Small intestine (tissue), 7 donors: ENCODE measurements at regions not wholly inside any gene's neighbourhood (a gene's known extent, or its start where the extent isn't known, plus 50 kb on each side); places are given as distances from the start of the nearest gene placed in this dataset.
A peak's percentile ranks its signal among the peaks of the same experiment; 100 is the strongest.

Experiments
- DNase-seq, 2 donors: peaks; one replicate each; pipeline versions ENCODE4 v3.0.0 to v3.0.0-alpha.2; 2013
- FAIRE-seq: peaks from 2 replicates; lab custom pipeline; 2012; peaks lifted over from hg19 to GRCh38; lab: Jason Lieb, UNC
- H3K27ac ChIP-seq, 3 donors: one replicate each; pipeline ENCODE4 v1.5.1; 2013; ENCODE audit warnings: low read length in 2 of 3, mild to moderate bottlenecking in 2 of 3, control low read depth in 1 of 3, inconsistent platforms in 1 of 3, low read depth in 1 of 3, moderate library complexity in 1 of 3
- H3K27me3 ChIP-seq, 3 donors: one replicate each; pipeline ENCODE4 v1.6.1; 2013; ENCODE audit warnings: low read length in 3 of 3, inconsistent platforms in 1 of 3; ENCODE audit not compliant: control insufficient read depth in 3 of 3, insufficient read depth in 3 of 3
- H3K36me3 ChIP-seq, 3 donors: one replicate each; pipeline ENCODE4 v1.6.1; 2013; ENCODE audit warnings: low read length in 3 of 3, inconsistent platforms in 1 of 3, low read depth in 1 of 3, mild to moderate bottlenecking in 1 of 3, moderate library complexity in 1 of 3; ENCODE audit not compliant: control insufficient read depth in 3 of 3, insufficient read depth in 2 of 3
- H3K4me1 ChIP-seq, 3 donors: one replicate each; pipeline ENCODE4 v1.6.1; 2013; ENCODE audit warnings: low read length in 2 of 3, inconsistent platforms in 1 of 3, low read depth in 1 of 3, mild to moderate bottlenecking in 1 of 3, moderate library complexity in 1 of 3; ENCODE audit not compliant: control insufficient read depth in 3 of 3, insufficient read depth in 2 of 3
- H3K4me3 ChIP-seq, 3 donors: one replicate each; pipeline ENCODE4 v1.5.1; 2013; ENCODE audit warnings: low read length in 3 of 3, control low read depth in 1 of 3, inconsistent platforms in 1 of 3, low read depth in 1 of 3, mild to moderate bottlenecking in 1 of 3, moderate library complexity in 1 of 3
- H3K9me3 ChIP-seq, 2 donors: one replicate each; pipeline ENCODE4 v1.6.1; 2013; ENCODE audit warnings: low read depth in 1 of 2, low read length in 1 of 2; ENCODE audit not compliant: control insufficient read depth in 2 of 2, insufficient read depth in 1 of 2
- WGBS, 3 donors: extraction: QIAGEN DNeasy Blood & Tissue Kit; methylation state at CpG; one replicate each; pipeline ENCODE4 v1.1.7; 2013; 5-methylcytosine and 5-hydroxymethylcytosine counted together
- donor health status: healthy with polysubstance abuse.
- donor health status: control.
- donor health status: control.
- donor health status: Bipolar disorder and iron deficiency.
- donor health status: healthy.

DNA sequence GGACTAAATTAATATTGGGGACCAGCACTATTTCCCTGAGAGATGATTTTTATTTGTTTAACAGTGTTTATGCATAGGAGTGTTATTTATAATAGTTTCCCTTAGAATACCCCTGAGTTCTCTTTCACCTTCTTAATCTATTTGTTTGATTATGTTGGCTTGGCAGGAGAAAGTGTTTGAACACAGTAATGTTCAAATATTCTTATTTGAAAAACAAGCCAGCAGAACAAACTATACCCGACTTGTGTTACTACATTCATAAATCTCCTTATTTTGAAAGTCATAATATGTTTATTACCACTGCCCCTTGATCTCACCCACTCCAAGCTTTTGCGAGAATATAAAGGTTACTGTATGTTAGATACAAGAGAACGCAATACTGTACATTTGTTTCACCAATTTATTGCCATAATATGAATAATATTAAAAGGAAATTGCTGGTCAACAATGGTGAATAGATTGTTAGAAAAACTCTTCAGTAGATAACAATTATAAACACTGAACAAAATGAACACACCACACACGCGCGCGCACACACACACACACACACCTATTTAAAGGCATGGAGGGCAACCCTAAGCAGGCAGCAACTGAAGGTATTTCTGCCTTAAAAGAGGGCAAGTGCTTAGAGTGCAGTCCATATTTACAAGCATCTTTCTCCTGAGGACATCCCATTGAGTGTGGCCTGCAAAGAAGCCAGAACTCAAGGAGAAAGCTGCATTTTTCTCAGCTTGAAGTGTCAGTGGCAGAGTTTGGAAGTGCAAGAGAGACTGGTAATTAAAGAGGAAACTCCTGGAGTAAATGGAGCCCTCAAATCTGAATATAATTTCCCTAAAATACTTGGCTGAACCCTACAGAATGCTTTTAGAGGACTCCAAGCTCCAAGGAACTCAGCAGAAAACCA, 279.4 kb upstream of the MAN1A1 start:
- no peak for FAIRE-seq
- 71 to 82% (median 80%) methylated on average over 7 of the region's 7 CpGs for WGBS, 3 donors
- Histone ChIP-seq H3K27me3 (no peaks in the 10 kb centered on the region), H3K27ac (no peak overlapping the region), H3K9me3 (no peaks in the 10 kb centered on the region), H3K4me3 (no peak overlapping the region), H3K36me3 (no peaks in the 10 kb centered on the region), H3K4me1 (no peaks in the 10 kb centered on the region)
- DNase-seq: no peak

DNA sequence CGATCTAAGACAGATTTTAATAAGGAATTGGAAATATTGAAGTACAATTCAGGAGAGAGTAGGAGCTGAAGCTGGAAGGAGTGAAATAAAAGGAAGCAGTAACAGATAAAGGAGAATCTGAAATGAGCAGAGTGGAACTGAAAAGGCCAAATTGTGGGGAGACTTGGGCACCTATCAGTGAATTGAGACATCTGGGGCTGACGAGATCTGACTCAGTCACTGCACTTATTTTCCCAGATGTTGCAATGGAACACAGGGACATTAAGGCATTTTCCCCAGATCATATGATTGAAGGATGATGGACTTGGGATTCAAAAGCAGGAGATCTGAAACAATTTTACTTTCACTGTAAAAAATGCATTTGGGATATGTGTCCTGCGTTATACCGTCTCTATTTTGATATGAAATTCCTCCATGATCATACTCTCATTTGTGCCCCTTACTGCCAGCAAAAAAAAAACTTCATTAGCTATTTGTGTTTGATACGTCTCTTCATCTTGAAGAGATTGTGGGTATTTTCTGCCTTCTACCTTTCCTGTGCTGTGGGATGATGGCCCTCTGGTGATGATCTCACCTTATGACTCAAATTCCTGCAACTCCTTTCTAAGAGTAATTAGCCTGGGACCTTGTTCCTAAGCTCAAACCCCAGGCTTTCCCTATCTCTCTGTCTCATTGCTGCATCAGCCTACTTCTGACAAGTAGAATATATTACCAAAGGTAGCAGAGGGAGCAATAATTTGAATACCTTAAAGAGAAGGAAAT, 278.5 kb upstream of the MAN1A1 start:
- no peak overlapping the region for H3K4me3 ChIP-seq
- FAIRE-seq: no peak
- no peaks in the 10 kb centered on the region for H3K27me3 ChIP-seq
- 69 to 84% (median 74%) methylated on average over 5 of the region's 5 CpGs for WGBS, 3 donors
- no peaks in the 10 kb centered on the region for H3K9me3 ChIP-seq
- H3K27ac ChIP-seq: no peak overlapping the region
- H3K4me1 ChIP-seq: no peaks in the 10 kb centered on the region
- peak; percentile 32 to 35 for DNase-seq
- H3K36me3 ChIP-seq: no peaks in the 10 kb centered on the region

DNA sequence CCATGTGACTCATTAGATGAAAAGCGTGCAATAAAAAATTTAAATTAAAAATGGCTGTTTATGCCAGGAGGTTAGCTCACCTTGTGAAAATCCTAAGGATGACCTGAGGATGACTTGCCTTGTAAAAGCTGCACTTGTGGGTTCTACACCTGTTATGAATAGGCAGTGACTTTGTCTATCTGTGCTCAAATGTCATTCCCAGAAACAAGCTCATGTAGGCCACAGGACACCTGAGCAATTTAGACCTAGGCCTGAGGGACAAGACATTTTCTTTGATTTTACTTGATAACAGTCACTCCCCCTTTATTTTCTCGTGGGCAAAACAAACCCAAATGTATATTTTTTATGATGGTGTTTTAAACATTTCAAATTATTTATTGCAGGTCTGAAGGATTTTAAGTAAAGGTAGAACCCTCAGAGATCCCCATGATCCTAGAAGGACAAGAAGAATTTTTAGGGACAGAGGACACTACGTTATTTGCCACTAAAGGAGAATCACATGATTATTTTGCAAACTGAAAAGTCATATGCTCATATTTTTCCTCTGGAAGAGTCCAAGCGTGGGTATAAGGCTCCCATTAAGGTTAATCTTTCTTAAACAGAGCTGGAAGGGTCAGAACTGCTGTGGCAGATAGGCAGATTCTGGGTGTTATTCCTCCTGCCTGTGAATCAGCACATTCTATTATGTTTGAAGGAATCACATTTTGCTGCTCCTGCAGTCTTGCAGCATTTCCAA, 277.5 kb upstream of the MAN1A1 start:
- no peak for FAIRE-seq
- Histone ChIP-seq H3K27me3 (no peaks in the 10 kb centered on the region), H3K36me3 (no peaks in the 10 kb centered on the region), H3K9me3 (no peaks in the 10 kb centered on the region), H3K4me3 (no peak overlapping the region), H3K27ac (no peak overlapping the region), H3K4me1 (no peaks in the 10 kb centered on the region)
- DNase-seq: no peak
- 85 to 94% (median 86%) methylated on average over 4 of the region's 4 CpGs for WGBS, 3 donors

DNA sequence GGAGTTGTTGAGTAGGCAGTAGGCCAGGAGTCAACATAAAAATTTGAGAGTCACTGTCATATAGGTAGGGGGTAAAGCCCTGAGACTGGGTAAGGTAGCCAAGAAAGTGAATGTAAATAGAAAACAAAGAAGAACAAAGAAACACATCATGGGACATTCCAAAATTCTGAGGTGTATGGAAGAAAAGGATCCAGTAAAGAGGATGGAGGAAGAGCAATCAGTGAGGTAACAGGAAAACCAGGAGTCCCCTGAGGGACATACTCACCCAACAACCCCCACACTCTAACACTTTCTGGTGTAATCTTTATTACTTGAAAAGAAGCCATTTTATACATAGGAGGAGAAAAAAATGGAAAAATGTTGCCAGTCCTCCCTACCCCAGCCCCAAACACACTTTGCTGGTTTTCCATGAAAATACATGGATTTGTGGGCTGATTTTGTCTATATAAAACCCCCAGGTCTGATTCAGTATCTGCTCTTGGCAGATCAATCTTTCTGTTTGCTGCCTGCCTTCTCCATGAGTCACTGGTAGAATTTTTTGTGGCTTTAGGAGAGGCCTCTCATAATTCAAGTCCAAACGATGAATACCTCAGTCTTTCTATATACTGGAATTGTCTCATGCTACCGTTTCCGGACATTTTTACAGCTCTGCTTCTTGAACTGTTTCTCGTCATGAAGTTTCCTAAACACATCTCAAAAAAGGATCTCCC, 271.4 kb upstream of the MAN1A1 start:
- DNase-seq (no peak), FAIRE-seq (no peak)
- Histone ChIP-seq H3K27ac (no peak overlapping the region), H3K4me1 (no peaks in the 10 kb centered on the region), H3K27me3 (no peaks in the 10 kb centered on the region), H3K4me3 (no peak overlapping the region), H3K36me3 (no peaks in the 10 kb centered on the region), H3K9me3 (no peaks in the 10 kb centered on the region)
- WGBS, 3 donors: 75 to 90% (median 86%) methylated on average over 4 of the region's 4 CpGs

DNA sequence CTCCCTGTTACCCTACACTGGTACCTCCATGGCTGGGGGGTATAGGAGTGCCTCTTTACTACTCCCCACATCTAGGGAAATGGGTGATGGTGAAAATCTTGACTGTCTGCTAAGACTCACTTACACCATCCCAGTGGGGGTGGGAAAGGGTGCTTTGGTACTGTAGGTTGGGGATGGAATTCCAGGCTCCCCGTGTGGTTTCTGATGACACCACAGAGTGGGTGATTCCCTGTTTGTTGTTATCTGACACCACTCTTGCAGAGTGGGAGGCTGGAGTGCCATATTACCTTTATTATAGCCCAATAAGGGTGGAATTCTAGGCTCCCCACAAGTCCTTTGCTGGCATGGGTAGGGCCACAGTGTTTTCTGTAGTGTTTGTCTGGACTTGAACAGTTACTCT, 264.6 kb upstream of the MAN1A1 start:
- Histone ChIP-seq H3K27ac (no peak overlapping the region), H3K9me3 (no peaks in the 10 kb centered on the region), H3K27me3 (no peaks in the 10 kb centered on the region), H3K4me3 (no peak overlapping the region), H3K36me3 (no peaks in the 10 kb centered on the region), H3K4me1 (no peaks in the 10 kb centered on the region)
- FAIRE-seq (no peak), DNase-seq (no peak)
- WGBS, 3 donors: 58 to 81% (median 75%) methylated on average over 1 of the region's 1 CpG

DNA sequence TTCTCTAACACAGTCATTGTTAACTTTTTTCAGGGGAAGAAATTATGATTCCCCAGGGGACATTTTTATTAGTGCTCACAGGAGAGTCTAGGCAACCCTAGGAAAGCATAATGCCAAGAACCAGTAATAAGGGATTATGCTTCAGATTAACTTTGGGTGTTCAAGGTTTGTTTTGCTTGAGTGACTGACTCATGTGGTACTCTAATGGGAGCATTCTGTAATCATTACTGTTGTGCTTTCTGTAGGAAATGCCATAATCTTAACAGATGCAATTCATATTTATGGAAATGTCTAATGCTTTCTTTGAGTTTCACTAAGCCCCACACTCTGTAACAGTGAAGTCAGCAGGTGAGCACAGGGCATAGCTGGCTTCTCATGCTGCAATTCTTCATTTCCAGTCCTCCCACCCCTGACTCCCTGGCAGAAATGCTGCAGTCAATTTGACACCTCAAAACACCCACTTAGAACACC, 263.4 kb upstream of the MAN1A1 start:
- FAIRE-seq (no peak), DNase-seq (no peak)
- H3K36me3 ChIP-seq: no peaks in the 10 kb centered on the region
- no peaks in the 10 kb centered on the region for H3K4me1 ChIP-seq
- H3K4me3 ChIP-seq: no peak overlapping the region
- H3K9me3 ChIP-seq: no peaks in the 10 kb centered on the region
- no peak overlapping the region for H3K27ac ChIP-seq
- no peaks in the 10 kb centered on the region for H3K27me3 ChIP-seq

DNA sequence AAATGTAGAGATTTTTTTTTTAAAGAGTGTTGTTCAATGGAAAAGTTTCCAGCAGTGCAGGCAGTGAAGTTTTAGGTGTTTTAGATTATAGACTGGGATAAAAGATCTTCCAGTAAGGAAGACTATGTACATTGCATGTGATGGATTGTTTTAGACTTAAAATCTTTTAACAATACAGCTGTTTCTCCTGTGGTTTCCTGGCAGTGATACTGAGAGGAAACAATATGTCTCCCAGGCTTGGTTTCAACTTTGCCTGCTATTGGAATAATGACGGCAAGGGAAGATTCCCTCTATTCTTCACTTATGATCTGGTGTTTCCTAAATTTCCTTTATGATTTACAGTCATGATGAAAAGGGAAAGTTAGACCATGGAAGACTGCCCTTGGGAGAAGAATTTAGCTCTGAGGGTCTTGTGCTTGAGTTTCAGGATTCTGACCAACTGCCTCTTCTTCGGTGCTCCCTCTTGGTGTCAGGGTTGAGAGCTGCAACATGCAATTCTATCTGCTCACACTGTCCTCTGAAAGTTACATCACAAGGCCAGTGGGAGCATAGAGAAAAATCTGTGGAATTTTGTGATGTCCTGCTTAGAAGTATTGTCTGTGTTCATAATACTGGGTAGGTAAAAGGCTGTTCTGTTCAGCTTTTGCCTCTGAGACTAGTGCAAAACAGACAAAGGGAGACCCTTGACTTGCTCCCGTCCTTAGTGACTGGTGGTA, 262.8 kb upstream of the MAN1A1 start:
- no peak overlapping the region for H3K4me3 ChIP-seq
- no peaks in the 10 kb centered on the region for H3K36me3 ChIP-seq
- no peak overlapping the region for H3K27ac ChIP-seq
- no peak for FAIRE-seq
- no peak for DNase-seq
- H3K4me1 ChIP-seq: no peaks in the 10 kb centered on the region
- WGBS, 3 donors: 62 to 65% (median 64%) methylated on average over 3 of the region's 3 CpGs
- no peaks in the 10 kb centered on the region for H3K9me3 ChIP-seq
- no peaks in the 10 kb centered on the region for H3K27me3 ChIP-seq
